Mononuclear cell (primary cell): ENCODE measurements at regions not wholly inside any gene's neighbourhood (a gene's known extent, or its start where the extent isn't known, plus 50 kb on each side); places are given as distances from the start of the nearest gene placed in this dataset.
"Not testable (repeated sequence)": the region's sequence is repeated elsewhere in the genome, so short reads cannot be mapped to it uniquely, and the experiment has no call there.

Experiments used
- H3K27me3 ChIP-seq: 2 replicates; pipeline ENCODE4 v1.6.0; 2011; ENCODE audit warnings: low read length, control low read depth; ENCODE audit not compliant: insufficient read depth
- H3K4me1 ChIP-seq: 2 replicates; pipeline ENCODE4 v1.5.1; 2011; ENCODE audit warnings: mild to moderate bottlenecking, low read length, control low read depth; ENCODE audit not compliant: insufficient read depth
- H3K4me3 ChIP-seq: 2 replicates; pipeline ENCODE4 v1.5.1; 2011; ENCODE audit warnings: mild to moderate bottlenecking, low read length, moderate library complexity
- H3K9me3 ChIP-seq: 2 replicates; pipeline ENCODE4 v1.5.1; 2011; ENCODE audit warnings: low read depth, mild to moderate bottlenecking, control low read depth, low read length

- peaks cover 24% of the 10 kb centered on the region for H3K4me1 ChIP-seq
- not testable (repeated sequence) for H3K9me3 ChIP-seq, H3K4me3 ChIP-seq, H3K27me3 ChIP-seq
Measured at GRCh38 chr1:228796945-228797344, 61.7 kb downstream of the RHOU start.

DNA sequence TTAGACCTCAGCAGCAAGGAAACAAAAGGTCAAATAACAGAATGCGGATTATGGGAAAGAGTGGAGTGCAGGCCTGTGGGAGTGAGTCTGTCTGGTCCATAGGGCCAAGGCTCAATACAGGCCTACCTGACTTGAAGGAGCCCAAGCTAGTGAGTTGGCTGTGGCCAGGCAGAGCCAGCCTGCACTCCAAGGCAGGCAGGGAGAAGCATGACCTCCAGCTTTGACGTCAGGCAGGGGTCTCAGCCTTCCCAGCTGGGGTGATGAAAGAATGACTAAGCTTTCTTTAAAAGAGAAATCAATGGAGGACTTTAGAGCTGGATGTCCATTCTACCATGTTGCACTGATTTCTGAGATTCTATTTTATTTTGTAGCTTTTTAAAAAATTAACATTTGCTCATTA is 62.8 kb downstream of the RHOU start:
- H3K4me3 ChIP-seq, result no peak overlapping the region
- H3K27me3 ChIP-seq, result no peaks in the 10 kb centered on the region
- H3K4me1 ChIP-seq, result peaks cover 16% of the 10 kb centered on the region
- H3K9me3 ChIP-seq, result no peaks in the 10 kb centered on the region

GRCh38 chr1:228798548-228798947 is 63.3 kb downstream of the RHOU start:
- Histone ChIP-seq H3K4me1 (peaks cover 12% of the 10 kb centered on the region), H3K4me3 (no peak overlapping the region), H3K9me3 (no peaks in the 10 kb centered on the region), H3K27me3 (no peaks in the 10 kb centered on the region)

- H3K9me3 ChIP-seq, result no peaks in the 10 kb centered on the region
- no peak overlapping the region for H3K4me3 ChIP-seq
- H3K27me3 ChIP-seq, result no peaks in the 10 kb centered on the region
- peaks cover under 1% of the 10 kb centered on the region for H3K4me1 ChIP-seq
Measured at GRCh38 chr1:228799924-228800323, 64.6 kb downstream of the RHOU start.

- no peaks in the 10 kb centered on the region for H3K4me1 ChIP-seq
- H3K4me3 ChIP-seq, result no peak overlapping the region
- no peaks in the 10 kb centered on the region for H3K9me3 ChIP-seq
- H3K27me3 ChIP-seq, result no peaks in the 10 kb centered on the region
Measured at GRCh38 chr1:228801068-228801467, 65.8 kb downstream of the RHOU start.

DNA sequence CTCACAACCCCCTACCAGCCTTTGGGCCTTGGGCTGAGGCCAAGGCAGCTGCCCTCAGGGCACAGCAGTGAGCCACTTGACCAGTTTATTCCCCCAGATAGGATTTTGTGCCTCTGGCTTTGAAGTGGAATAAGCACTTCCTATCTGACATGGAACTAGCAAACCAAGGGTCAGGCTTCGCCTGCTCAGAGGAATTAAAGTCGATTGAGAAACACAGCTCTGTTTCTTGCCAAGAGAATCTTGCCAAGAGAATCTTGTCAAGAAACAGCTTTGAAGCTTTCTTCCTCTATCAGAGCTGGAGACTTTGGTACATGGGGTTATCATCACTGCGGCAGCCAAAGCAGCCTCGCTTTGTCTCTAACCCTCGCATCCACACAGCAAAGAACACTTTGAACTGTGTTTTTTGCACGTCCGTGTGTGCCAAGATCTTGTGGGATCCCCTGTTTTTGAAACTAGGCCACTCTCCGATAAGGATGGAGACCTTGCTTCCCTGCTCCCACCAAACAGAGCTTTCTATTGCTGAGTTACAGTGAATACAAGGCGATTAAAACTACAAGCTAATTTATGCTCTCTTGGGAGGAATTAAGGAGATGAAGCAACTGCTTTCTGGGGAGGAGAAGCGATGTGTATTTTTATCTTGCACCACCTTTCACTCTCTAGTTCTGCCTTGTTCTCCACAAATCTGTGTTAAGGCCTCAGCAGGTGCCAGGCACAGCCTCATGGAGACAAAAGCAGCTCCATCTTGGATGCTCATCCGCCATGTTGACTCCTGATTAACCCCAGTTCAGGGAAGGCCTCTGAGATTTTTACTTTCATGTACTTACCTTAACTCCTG is 67.3 kb downstream of the RHOU start:
- Histone ChIP-seq H3K27me3 (no peaks in the 10 kb centered on the region), H3K4me1 (no peaks in the 10 kb centered on the region), H3K9me3 (no peaks in the 10 kb centered on the region), H3K4me3 (no peak overlapping the region)

DNA sequence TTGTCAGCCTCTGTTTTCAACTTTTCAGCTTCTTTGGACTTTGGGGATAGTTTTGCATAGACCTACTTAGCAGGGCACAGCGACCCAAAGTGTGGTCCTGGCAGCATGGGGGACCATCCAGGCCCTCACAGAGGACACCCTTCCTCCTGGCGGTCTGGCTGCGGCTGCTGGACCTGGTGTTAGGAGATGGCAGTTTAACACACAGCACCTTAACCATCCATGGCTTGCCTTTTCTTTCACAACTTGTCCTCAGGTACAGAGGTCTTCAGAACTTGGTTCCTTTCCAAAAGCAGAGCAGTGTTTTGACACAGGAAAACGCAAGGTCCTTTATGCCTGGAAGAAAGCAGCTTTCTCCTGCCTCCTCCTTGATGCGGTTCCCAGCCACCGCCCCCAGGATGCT is 68.1 kb downstream of the RHOU start:
- H3K4me1 ChIP-seq, result no peaks in the 10 kb centered on the region
- no peaks in the 10 kb centered on the region for H3K9me3 ChIP-seq
- H3K27me3 ChIP-seq, result no peaks in the 10 kb centered on the region
- no peak overlapping the region for H3K4me3 ChIP-seq

DNA sequence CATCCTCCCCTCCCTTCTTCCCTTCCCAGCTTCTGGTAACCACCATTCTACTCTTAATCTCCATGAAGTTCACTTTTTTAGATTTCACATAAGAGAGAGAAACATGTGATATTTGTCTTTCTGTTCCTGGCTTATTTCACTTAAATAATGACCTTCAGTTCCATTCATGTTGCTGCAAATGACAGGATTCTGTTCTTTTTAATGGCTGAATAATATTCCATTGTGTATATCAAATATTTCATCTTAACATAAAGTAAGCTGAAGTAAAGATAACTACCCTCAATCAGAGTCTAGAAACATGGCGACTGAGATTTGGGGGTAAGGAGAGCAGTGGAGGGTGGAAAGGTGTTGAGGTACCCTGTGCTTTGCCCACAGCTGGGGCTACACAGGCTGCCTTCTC is 68.9 kb downstream of the RHOU start:
- Histone ChIP-seq H3K27me3 (no peaks in the 10 kb centered on the region), H3K9me3 (no peaks in the 10 kb centered on the region), H3K4me1 (peaks cover 3% of the 10 kb centered on the region), H3K4me3 (no peak overlapping the region)

GRCh38 chr1:228804640-228805413 is 69.5 kb downstream of the RHOU start:
- no peaks in the 10 kb centered on the region for H3K27me3 ChIP-seq
- no peak overlapping the region for H3K4me3 ChIP-seq
- H3K4me1 ChIP-seq, result peaks cover 10% of the 10 kb centered on the region
- no peaks in the 10 kb centered on the region for H3K9me3 ChIP-seq

- Histone ChIP-seq H3K9me3 (no peaks in the 10 kb centered on the region), H3K27me3 (no peaks in the 10 kb centered on the region), H3K4me3 (no peak overlapping the region), H3K4me1 (peaks cover 29% of the 10 kb centered on the region)
Measured at GRCh38 chr1:228807904-228808605, 72.8 kb downstream of the RHOU start.

GRCh38 chr1:228809621-228810394 is 74.5 kb downstream of the RHOU start:
- Histone ChIP-seq H3K4me3 (no peak overlapping the region), H3K4me1 (peaks cover 29% of the 10 kb centered on the region), H3K9me3 (no peaks in the 10 kb centered on the region), H3K27me3 (no peaks in the 10 kb centered on the region)

- no peak overlapping the region for H3K4me3 ChIP-seq
Measured at GRCh38 chr1:228810395-228810758, 75.1 kb downstream of the RHOU start.

DNA sequence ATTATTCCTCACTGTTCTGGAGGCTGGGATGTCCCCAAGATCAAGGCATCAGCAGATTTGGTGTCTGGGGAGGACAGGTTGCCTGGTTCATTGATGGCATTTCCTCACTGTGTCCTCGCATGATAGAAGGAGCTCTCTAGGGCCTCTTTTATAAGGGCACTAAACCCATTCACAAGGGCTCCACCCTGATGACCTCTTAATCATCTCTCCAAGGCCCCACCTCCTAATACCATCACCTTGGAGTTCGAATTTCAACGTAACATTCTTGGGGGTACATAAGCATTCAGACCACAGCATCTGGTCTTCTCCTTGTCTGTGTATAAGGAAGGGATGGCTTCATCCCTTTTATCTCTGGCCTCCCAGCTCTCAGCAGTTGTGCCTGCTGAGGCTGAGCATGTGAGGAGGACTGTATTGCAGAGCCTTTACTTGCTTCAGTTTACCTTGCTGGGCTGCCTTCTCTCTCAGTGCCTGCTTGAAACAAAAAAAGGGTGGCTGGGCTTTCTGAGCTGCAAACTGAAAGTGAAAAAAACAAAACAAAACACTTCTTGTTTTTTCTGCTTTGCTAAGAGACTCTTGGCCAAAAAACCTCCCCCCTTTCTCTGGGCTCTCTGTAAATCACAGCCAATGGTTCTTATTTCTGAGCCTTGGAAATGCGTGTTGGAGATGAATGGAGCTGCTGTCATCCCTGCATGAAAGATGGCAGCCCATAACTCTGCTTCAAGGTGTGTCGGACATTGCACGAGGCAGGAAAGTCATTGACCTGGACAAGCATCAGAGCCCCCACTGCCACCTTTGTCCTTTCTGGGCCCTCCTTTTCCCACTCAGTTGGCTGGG is 75.8 kb downstream of the RHOU start:
- Histone ChIP-seq H3K4me1 (peaks cover 29% of the 10 kb centered on the region), H3K4me3 (no peak overlapping the region), H3K9me3 (no peaks in the 10 kb centered on the region), H3K27me3 (no peaks in the 10 kb centered on the region)

More at GRCh38 chr1:228810395-228810758, 75.1 kb downstream of the RHOU start:
- Histone ChIP-seq H3K9me3 (no peaks in the 10 kb centered on the region), H3K27me3 (no peaks in the 10 kb centered on the region), H3K4me1 (peaks cover 29% of the 10 kb centered on the region)

DNA sequence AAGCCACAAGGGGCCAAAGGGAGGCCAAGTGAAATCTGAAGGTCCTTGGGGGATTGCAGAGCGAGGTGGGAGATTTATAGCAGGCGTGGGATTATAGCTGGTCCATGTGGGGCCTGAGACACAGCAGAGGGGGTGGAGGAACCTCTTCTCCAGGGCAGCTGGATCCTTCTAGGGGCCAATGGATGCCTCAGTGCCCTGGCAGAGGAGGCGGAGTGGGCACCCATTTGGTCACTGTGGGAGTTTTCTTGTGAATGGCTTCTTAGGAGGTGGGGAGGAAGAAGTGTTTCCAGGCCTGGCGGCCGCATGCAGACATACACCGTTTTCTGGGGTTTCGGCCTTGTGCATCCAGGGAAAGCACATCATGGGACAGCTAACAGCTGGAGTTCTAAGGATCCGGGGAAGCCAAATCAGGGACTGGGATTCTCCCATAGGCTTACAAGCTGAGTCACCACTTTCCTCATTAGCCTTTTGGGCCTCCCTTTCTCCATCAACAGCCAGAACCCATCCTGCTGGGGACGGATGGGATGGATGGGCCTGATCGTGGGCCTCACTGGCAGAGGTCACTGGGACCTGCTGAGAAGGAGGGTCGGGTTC is 76.5 kb downstream of the RHOU start:
- H3K4me3 ChIP-seq, result no peak overlapping the region
- H3K4me1 ChIP-seq, result peaks cover 29% of the 10 kb centered on the region
- H3K9me3 ChIP-seq, result no peaks in the 10 kb centered on the region
- no peaks in the 10 kb centered on the region for H3K27me3 ChIP-seq
